ENCODE measurements at regions not wholly inside any gene's neighbourhood (a gene's known extent, or its start where the extent isn't known, plus 50 kb on each side); places are given as distances from the start of the nearest gene placed in this dataset.

- no peak for TF ChIP-seq CTCF (conservative IDR thresholded peaks at IDR 0.05; ENCODE audit: low read depth)
- DNase-seq (ENCODE audit: low spot score): peak; percentile 79
- CTCF ChIA-PET: interaction anchor here (0.5 to 0.8 kb wide), 4 partner anchors 52 to 134 kb away, joined by 3 read pairs; no protein-coding TSS in a partner anchor
- POLR2A ChIA-PET (ENCODE audit: low non-redundant PET): interaction anchor here (0.5 kb wide), 1 partner anchor 1005 kb away, joined by 3 read pairs; no protein-coding TSS in a partner anchor
- peak overlapping the region; percentile 88 for H3K27ac ChIP-seq
These were observed 225.9 kb downstream of the WDR11 start for GRCh38 chr10:121076776-121077715.

GRCh38 chr10:121078036-121078435, 226.9 kb downstream of the WDR11 start:
- TF ChIP-seq CTCF (conservative IDR thresholded peaks at IDR 0.05; ENCODE audit: low read depth): no peak
- CTCF ChIA-PET: interaction anchor here (0.5 to 0.9 kb wide), 4 partner anchors 31 to 137 kb away, joined by 3 read pairs; no protein-coding TSS in a partner anchor
- DNase-seq (ENCODE audit: low spot score): peak; percentile 51
- POLR2A ChIA-PET (ENCODE audit: low non-redundant PET): no interaction called here
- H3K27ac ChIP-seq: peak overlapping the region; percentile 88

GRCh38 chr10:121078672-121079102, 227.5 kb downstream of the WDR11 start:
- ChIA-PET POLR2A (ENCODE audit: low non-redundant PET) (interaction anchor here (0.5 to 0.8 kb wide), 2 partner anchors 93 to 181 kb away, joined by 3 read pairs; no protein-coding TSS in a partner anchor), CTCF (interaction anchor here (0.6 to 0.9 kb wide), 3 partner anchors 11 to 415 kb away, joined by 3 to 4 read pairs (median 3); no protein-coding TSS in a partner anchor)
- peak; percentile 97 for DNase-seq (ENCODE audit: low spot score)
- no peak for TF ChIP-seq CTCF (conservative IDR thresholded peaks at IDR 0.05; ENCODE audit: low read depth)
- H3K27ac ChIP-seq: peak overlapping the region; percentile 88

- POLR2A ChIA-PET (ENCODE audit: low non-redundant PET): interaction anchor here (0.8 kb wide), 1 partner anchor 94 kb away, joined by 3 read pairs; no protein-coding TSS in a partner anchor
- CTCF ChIA-PET: interaction anchor here (0.6 kb wide), 2 partner anchors 10 to 414 kb away, joined by 3 to 4 read pairs; no protein-coding TSS in a partner anchor
- peak overlapping the region; percentile 88 for H3K27ac ChIP-seq
- DNase-seq (ENCODE audit: low spot score): no peak
- no peak for TF ChIP-seq CTCF (conservative IDR thresholded peaks at IDR 0.05; ENCODE audit: low read depth)
These were observed 228.1 kb downstream of the WDR11 start for GRCh38 chr10:121079226-121079625.

GRCh38 chr10:121080281-121080891, 229.2 kb downstream of the WDR11 start:
- DNase-seq (ENCODE audit: low spot score): no peak
- ChIA-PET POLR2A (ENCODE audit: low non-redundant PET) (no interaction called here), CTCF (interaction anchor here (0.6 to 0.7 kb wide), 2 partner anchors 349 to 801 kb away, joined by 3 read pairs; no protein-coding TSS in a partner anchor)
- TF ChIP-seq CTCF (conservative IDR thresholded peaks at IDR 0.05; ENCODE audit: low read depth): no peak
- H3K27ac ChIP-seq: peak overlapping the region; percentile 11; the same call in 1 of the 2 replicates

- H3K27ac ChIP-seq: no peak overlapping the region
- POLR2A ChIA-PET (ENCODE audit: low non-redundant PET): no interaction called here
- TF ChIP-seq CTCF (conservative IDR thresholded peaks at IDR 0.05; ENCODE audit: low read depth): no peak
- CTCF ChIA-PET: interaction anchor here (0.6 kb wide), 1 partner anchor 348 kb away, joined by 3 read pairs; no protein-coding TSS in a partner anchor
- no peak for DNase-seq (ENCODE audit: low spot score)
These were observed 230.1 kb downstream of the WDR11 start for GRCh38 chr10:121081306-121081705.
